Astrocyte (in vitro differentiated cells and primary cell): ENCODE measurements at regions not wholly inside any gene's neighbourhood (a gene's known extent, or its start where the extent isn't known, plus 50 kb on each side); places are given as distances from the start of the nearest gene placed in this dataset.

Experiments used
- DNase-seq: peaks from one replicate; pipeline ENCODE4 v3.0.0-alpha.2; 2010; ENCODE audit warnings: low read depth
- FAIRE-seq: peaks from 2 replicates; lab custom pipeline; 2011; peaks lifted over from hg19 to GRCh38; lab: Jason Lieb, UNC
- H2AFZ ChIP-seq: 2 replicates; pipeline ENCODE4 v1.6.0; 2012; ENCODE audit warnings: low read depth, low read length, inconsistent platforms
- H3K27ac ChIP-seq: 2 replicates; pipeline ENCODE4 v1.5.1; 2011; ENCODE audit warnings: low read depth, low read length, inconsistent platforms
- H3K27me3 ChIP-seq: 2 replicates; pipeline ENCODE4 v1.6.0; 2011; ENCODE audit warnings: low read length, inconsistent platforms; ENCODE audit not compliant: insufficient read depth
- H3K36me3 ChIP-seq: 2 replicates; pipeline ENCODE4 v1.5.1; 2011; ENCODE audit warnings: low read length, inconsistent platforms; ENCODE audit not compliant: insufficient read depth
- H3K4me1 ChIP-seq: 2 replicates; pipeline ENCODE4 v1.5.1; 2011; ENCODE audit warnings: low read length, inconsistent platforms; ENCODE audit not compliant: insufficient read depth
- H3K4me2 ChIP-seq: 2 replicates; pipeline ENCODE4 v1.6.0; 2012; ENCODE audit warnings: low read length, inconsistent platforms
- H3K4me3 ChIP-seq: 2 replicates; pipeline ENCODE4 v1.5.1; 2011; ENCODE audit warnings: low read depth, mild to moderate bottlenecking, low read length, inconsistent platforms; ENCODE audit not compliant: insufficient read depth
- H3K79me2 ChIP-seq: 2 replicates; pipeline ENCODE4 v1.6.0; 2012; ENCODE audit warnings: mild to moderate bottlenecking, low read length, inconsistent platforms; ENCODE audit not compliant: insufficient read depth
- H3K9ac ChIP-seq: 2 replicates; pipeline ENCODE4 v1.6.0; 2012; ENCODE audit warnings: mild to moderate bottlenecking, low read length, inconsistent platforms
- H3K9me3 ChIP-seq: 2 replicates; pipeline ENCODE4 v1.5.1; 2012; ENCODE audit warnings: low read depth, mild to moderate bottlenecking, low read length, inconsistent platforms; ENCODE audit not compliant: insufficient read depth
- H4K20me1 ChIP-seq: 2 replicates; pipeline ENCODE4 v1.6.0; 2012; ENCODE audit warnings: low read length, inconsistent platforms; ENCODE audit not compliant: insufficient read depth
- H3K27ac Mint-ChIP-seq: one replicate; pipeline ENCODE4 v1.8.0; 2021; ENCODE audit warnings: mild to moderate bottlenecking, mixed read lengths; ENCODE audit not compliant: unreplicated experiment
- H3K27me3 Mint-ChIP-seq: one replicate; pipeline ENCODE4 v1.8.0; 2021; ENCODE audit warnings: low read depth, mixed read lengths; ENCODE audit not compliant: unreplicated experiment
- H3K36me3 Mint-ChIP-seq: one replicate; pipeline ENCODE4 v1.8.0; 2021; ENCODE audit warnings: low read depth, mixed read lengths; ENCODE audit not compliant: unreplicated experiment
- H3K4me1 Mint-ChIP-seq: one replicate; pipeline ENCODE4 v1.8.0; 2021; ENCODE audit warnings: low read depth, mixed read lengths; ENCODE audit not compliant: unreplicated experiment
- H3K4me3 Mint-ChIP-seq: one replicate; pipeline ENCODE4 v1.8.0; 2021; ENCODE audit warnings: mild to moderate bottlenecking, moderate library complexity, mixed read lengths; ENCODE audit not compliant: unreplicated experiment
- H3K9me3 Mint-ChIP-seq: one replicate; pipeline ENCODE4 v1.8.0; 2021; ENCODE audit warnings: mild to moderate bottlenecking, mixed read lengths; ENCODE audit not compliant: unreplicated experiment
- CTCF ChIP-seq: IDR thresholded peaks from 2 replicates; pipeline ENCODE4 v1.5.1; 2011; ENCODE audit warnings: low read depth, mild to moderate bottlenecking, inconsistent platforms, low read length, moderate library complexity; ENCODE audit not compliant: insufficient read depth
- EZH2 ChIP-seq: IDR thresholded peaks from 2 replicates; pipeline ENCODE4 v1.6.1; 2012; ENCODE audit warnings: mild to moderate bottlenecking, low read length, inconsistent platforms; ENCODE audit not compliant: insufficient read depth

DNA sequence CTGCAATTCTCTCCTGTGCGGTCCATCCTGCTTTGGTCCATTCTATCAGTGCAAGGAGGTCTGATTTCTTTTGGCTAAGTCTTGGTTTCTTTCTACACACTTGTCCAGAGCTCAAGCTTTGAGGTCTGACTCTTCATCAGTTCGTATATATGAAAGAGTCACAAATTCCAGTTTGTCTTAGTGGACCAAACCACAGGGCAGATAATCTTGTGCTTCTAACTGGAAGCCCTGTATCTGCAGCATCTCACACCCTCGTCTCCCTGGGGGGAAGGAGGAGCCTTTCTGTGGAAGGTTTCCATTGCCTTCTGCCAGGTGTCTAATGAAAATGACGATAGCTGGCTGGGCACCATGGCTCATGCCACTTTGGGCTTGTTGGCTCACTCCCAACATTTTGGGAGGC, 148.5 kb downstream of the SPP2 start:
- no peak overlapping the region for H3K4me2 ChIP-seq
- DNase-seq (peak; percentile 80), FAIRE-seq (no peak)
- no peaks in the 10 kb centered on the region for H3K79me2 ChIP-seq
- H3K4me1 Mint-ChIP-seq: peaks cover 9% of the 10 kb centered on the region
- TF ChIP-seq CTCF (no peak), EZH2 (no peak)
- H2AFZ ChIP-seq: no peak overlapping the region
- no peak overlapping the region for H3K4me3 ChIP-seq
- H3K36me3 ChIP-seq: no peaks in the 10 kb centered on the region
- H3K9ac ChIP-seq: no peak overlapping the region
- H4K20me1 ChIP-seq: no peaks in the 10 kb centered on the region
- no peaks in the 10 kb centered on the region for H3K9me3 ChIP-seq
- H3K27me3 Mint-ChIP-seq: no peaks in the 10 kb centered on the region
- peaks cover 13% of the 10 kb centered on the region for H3K4me1 ChIP-seq
- no peak overlapping the region for H3K4me3 Mint-ChIP-seq
- peaks cover 2% of the 10 kb centered on the region for H3K36me3 Mint-ChIP-seq
- H3K27ac ChIP-seq: no peak overlapping the region
- H3K27ac Mint-ChIP-seq: no peak overlapping the region
- H3K9me3 Mint-ChIP-seq: no peaks in the 10 kb centered on the region
- H3K27me3 ChIP-seq: no peaks in the 10 kb centered on the region

DNA sequence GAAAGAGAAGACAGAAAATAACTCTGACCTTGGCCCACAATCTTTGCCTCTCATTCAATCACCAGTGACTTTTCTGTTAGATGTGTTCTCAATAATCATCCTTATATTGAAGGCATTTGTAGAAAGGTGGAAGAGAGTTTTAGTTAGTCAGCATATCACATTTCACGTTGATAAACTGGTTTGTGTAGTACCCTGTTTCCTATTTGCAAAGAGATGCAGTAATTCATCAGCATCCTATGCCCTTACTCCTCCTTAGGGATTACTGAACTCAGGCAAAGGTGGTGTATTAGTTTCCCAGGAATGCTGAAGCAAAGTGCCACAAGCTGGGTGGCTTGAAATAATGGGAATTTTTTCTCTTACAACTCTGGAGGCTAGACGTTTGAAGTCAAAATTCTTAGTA, 145.0 kb downstream of the SPP2 start:
- Mint-ChIP-seq H3K27me3 (no peaks in the 10 kb centered on the region), H3K4me1 (peaks cover 2% of the 10 kb centered on the region), H3K4me3 (no peak overlapping the region), H3K36me3 (peaks cover 2% of the 10 kb centered on the region), H3K9me3 (no peaks in the 10 kb centered on the region), H3K27ac (no peak overlapping the region)
- DNase-seq: no peak
- no peaks in the 10 kb centered on the region for H3K9me3 ChIP-seq
- no peak for TF ChIP-seq EZH2
- TF ChIP-seq CTCF: no peak
- no peaks in the 10 kb centered on the region for H3K79me2 ChIP-seq
- no peak overlapping the region for H3K4me3 ChIP-seq
- no peaks in the 10 kb centered on the region for H3K27me3 ChIP-seq
- H4K20me1 ChIP-seq: no peaks in the 10 kb centered on the region
- no peak overlapping the region for H3K27ac ChIP-seq
- no peak overlapping the region for H3K4me2 ChIP-seq
- peaks cover 2% of the 10 kb centered on the region for H3K4me1 ChIP-seq
- H3K9ac ChIP-seq: no peak overlapping the region
- no peak overlapping the region for H2AFZ ChIP-seq
- H3K36me3 ChIP-seq: no peaks in the 10 kb centered on the region
- no peak for FAIRE-seq

DNA sequence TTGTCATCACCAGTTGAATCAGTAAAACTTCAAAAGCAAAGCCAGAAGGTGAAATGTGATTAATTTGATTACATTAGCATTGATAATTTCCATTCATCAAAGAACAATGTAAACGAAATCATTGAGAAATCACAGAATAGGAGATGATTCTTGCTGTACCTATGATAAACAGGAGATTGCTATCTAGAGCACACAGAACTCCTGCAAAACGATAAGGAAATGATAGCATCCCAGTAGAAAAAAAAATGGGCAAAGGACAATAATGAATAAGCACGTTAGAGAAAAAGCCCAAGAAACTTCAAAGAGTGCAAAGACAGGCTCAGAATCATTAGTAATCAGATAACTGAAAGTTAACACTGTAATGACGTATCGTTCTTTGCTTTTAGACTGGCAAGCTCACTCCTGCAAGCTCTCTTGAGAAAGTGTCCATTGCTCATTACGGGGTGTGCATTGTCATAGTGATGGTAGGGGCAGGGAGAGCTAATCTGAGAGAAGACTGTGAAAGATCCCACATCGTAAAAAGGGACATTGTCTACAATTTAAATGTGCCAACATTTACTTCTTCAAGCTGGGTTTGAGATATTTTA, 143.6 kb downstream of the SPP2 start:
- Histone ChIP-seq H2AFZ (no peak overlapping the region), H3K27ac (no peak overlapping the region), H4K20me1 (no peaks in the 10 kb centered on the region), H3K9me3 (no peaks in the 10 kb centered on the region), H3K27me3 (no peaks in the 10 kb centered on the region), H3K36me3 (no peaks in the 10 kb centered on the region), H3K9ac (no peak overlapping the region), H3K4me2 (no peak overlapping the region), H3K4me1 (peaks cover 2% of the 10 kb centered on the region), H3K4me3 (no peak overlapping the region), H3K79me2 (no peaks in the 10 kb centered on the region)
- H3K27me3 Mint-ChIP-seq: peaks cover 2% of the 10 kb centered on the region
- H3K9me3 Mint-ChIP-seq: no peaks in the 10 kb centered on the region
- FAIRE-seq: peak; percentile 76
- peaks cover 2% of the 10 kb centered on the region for H3K36me3 Mint-ChIP-seq
- H3K27ac Mint-ChIP-seq: no peak overlapping the region
- H3K4me1 Mint-ChIP-seq: no peaks in the 10 kb centered on the region
- TF ChIP-seq EZH2 (no peak), CTCF (no peak)
- DNase-seq: peak; percentile 49
- H3K4me3 Mint-ChIP-seq: no peak overlapping the region
